Stimulated activated CD4-positive, alpha-beta T cell treated with anti-CD3 and anti-CD28 coated beads, Interleukin-12 subunit alpha, Interleukin-12 subunit beta, amount 100 ng/mL, for 4 hours (primary cell): ENCODE measurements at regions not wholly inside any gene's neighbourhood (a gene's known extent, or its start where the extent isn't known, plus 50 kb on each side); places are given as distances from the start of the nearest gene placed in this dataset.
"Not testable (repeated sequence)": the region's sequence is repeated elsewhere in the genome, so short reads cannot be mapped to it uniquely, and the experiment has no call there.

ENCODE experiments used
- DNase-seq: peaks from one replicate; pipeline ENCODE4 v3.0.0-alpha.2; 2020

- DNase-seq: not testable (repeated sequence)
These were observed 51.0 kb upstream of the ROPN1B start for GRCh38 chr3:125918024-125918423.

GRCh38 chr3:125918451-125918850 is 50.5 kb upstream of the ROPN1B start:
- not testable (repeated sequence) for DNase-seq

DNA sequence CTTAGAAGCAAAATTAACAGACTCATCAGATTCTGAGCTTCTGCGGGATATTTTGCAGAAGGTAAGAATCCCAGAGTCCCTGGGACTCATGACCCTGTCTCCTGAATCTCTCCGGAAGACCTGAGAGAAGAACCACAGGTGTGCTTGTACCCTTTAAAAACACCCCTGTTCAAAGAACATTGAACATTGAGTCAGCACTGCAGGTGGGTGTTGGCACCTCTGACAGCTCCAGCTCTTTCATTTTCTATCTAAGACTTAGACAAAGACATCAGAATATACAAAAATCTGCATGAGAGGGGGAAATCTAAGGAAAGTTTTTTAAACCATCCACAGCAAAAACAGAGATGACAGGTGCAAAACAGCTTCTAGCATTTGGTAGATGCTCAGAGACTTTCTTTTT is 50.1 kb upstream of the ROPN1B start:
- not testable (repeated sequence) for DNase-seq
